ENCODE measurements at regions not wholly inside any gene's neighbourhood (a gene's known extent, or its start where the extent isn't known, plus 50 kb on each side); places are given as distances from the start of the nearest gene placed in this dataset.

- no peak for TF ChIP-seq POLR2AphosphoS5 (IDR thresholded peaks at IDR 0.05; ENCODE audit: insufficient read depth in 1 of 2, low read depth in 1 of 2)
- TF ChIP-seq POLR2A (IDR thresholded peaks at IDR 0.05), result no peak
These were observed 537.6 kb upstream of the TYRP1 start for GRCh38 chr9:12155401-12156134.

Data from vagina (tissue), 2 donors.